ENCODE measurements at regions not wholly inside any gene's neighbourhood (a gene's known extent, or its start where the extent isn't known, plus 50 kb on each side); places are given as distances from the start of the nearest gene placed in this dataset.

DNA sequence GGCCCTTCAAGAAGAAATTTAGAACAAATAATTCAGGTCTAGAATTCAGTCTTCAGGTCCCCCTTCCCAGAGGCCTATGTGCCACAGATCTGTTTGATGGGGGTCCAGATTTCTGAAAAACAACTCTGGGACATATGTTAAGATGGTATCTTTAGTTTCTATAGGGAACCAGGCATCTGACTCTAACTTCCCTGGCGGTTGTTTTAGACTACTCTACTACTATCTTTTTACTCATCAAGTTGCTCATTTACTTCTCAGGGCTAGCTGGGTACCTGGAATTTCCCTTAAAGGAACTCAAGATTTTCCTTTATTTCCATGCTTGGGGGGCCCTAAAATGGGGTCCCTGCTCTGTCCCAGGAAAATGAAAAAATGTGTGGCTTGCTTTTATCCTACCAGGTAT is 114.7 kb upstream of the RAB6C start:
- Mint-ChIP-seq H3K27ac (no peak overlapping the region), H3K4me1 (ENCODE audit: low read depth) (no peaks in the 10 kb centered on the region), H3K36me3 (no peaks in the 10 kb centered on the region), H3K27me3 (no peaks in the 10 kb centered on the region), H3K4me3 (no peak overlapping the region), H3K9me3 (no peaks in the 10 kb centered on the region)
- ChIA-PET CTCF (no interaction called here), POLR2A (no interaction called here)
- no peak for DNase-seq
- intact Hi-C loops (cut with micrococcal nuclease), result no loop called here

DNA sequence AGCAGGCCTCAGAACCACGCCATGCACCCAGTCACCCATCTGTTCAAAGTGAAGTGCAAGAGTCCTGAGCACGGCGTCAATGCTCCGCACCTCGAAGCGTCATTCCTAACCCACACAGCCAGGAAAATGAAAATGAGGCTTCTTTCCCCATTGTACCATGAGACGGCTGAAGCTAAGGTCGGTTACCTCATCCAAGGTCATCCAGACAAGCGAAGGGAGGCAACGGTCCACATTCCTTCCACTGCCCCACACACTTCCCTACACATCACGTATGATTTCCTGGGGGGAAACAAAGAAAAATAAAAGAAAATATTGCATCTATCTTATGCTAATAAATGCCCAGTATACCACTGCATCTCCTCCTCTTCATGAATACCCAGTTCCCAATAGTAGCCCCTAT is 113.5 kb upstream of the RAB6C start:
- no peak overlapping the region for H3K27ac Mint-ChIP-seq
- DNase-seq, result no peak
- no peaks in the 10 kb centered on the region for H3K9me3 Mint-ChIP-seq
- H3K36me3 Mint-ChIP-seq, result no peaks in the 10 kb centered on the region
- POLR2A ChIA-PET, result no interaction called here
- H3K4me3 Mint-ChIP-seq, result no peak overlapping the region
- intact Hi-C loops (cut with micrococcal nuclease), result no loop called here
- no peaks in the 10 kb centered on the region for H3K27me3 Mint-ChIP-seq
- no peaks in the 10 kb centered on the region for H3K4me1 Mint-ChIP-seq (ENCODE audit: low read depth)
- CTCF ChIA-PET, result no interaction called here

DNA sequence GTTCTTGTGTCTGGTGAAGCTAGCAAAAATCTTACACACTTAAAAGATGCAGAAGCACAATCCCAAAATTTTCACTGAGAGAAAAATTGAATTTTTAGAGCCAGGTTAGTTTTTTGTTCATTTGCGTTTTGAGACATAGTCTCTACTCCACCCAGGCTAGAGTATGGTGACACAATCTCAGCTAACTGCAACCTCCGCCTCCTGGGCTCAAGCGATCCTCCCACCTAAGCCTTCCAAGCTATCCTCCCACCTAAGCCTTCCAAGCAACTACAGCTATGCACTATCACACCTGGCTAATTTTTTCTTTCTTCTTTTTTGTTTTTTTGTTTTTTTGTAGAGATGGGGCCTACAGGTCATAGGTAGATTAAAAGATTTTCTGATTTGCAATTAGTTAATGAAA is 113.1 kb upstream of the RAB6C start:
- H3K27ac Mint-ChIP-seq, result no peak overlapping the region
- POLR2A ChIA-PET, result no interaction called here
- CTCF ChIA-PET, result no interaction called here

DNA sequence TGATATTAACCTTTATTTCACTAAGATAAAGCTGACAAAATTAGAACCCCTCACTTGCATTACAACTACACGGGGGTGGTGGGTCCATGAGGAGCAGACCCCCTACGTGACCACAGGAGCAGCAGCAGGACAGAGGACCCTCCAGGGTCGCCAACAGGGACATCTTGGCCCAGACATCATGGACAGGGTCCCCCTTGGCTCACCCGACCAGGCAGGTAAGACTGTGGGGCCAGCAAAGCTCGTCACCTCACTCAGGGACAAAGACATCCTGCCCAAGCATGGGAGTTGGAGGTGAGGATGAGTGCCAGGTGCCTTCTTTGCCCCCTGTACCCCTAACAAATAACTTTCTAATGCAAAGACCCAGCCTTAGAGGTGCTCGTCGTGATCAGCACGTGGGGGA is 111.3 kb upstream of the RAB6C start:
- ChIA-PET CTCF (no interaction called here), POLR2A (no interaction called here)
- DNase-seq, result no peak
- intact Hi-C loops (cut with micrococcal nuclease), result no loop called here
- H3K27ac Mint-ChIP-seq, result no peak overlapping the region
- H3K4me1 Mint-ChIP-seq (ENCODE audit: low read depth), result no peaks in the 10 kb centered on the region
- H3K9me3 Mint-ChIP-seq, result no peaks in the 10 kb centered on the region
- no peaks in the 10 kb centered on the region for H3K27me3 Mint-ChIP-seq
- H3K36me3 Mint-ChIP-seq, result no peaks in the 10 kb centered on the region
- H3K4me3 Mint-ChIP-seq, result no peak overlapping the region

More for the DNA sequence above, 113.1 kb upstream of the RAB6C start:
- Mint-ChIP-seq H3K4me1 (ENCODE audit: low read depth) (no peaks in the 10 kb centered on the region), H3K27me3 (no peaks in the 10 kb centered on the region), H3K4me3 (no peak overlapping the region), H3K36me3 (no peaks in the 10 kb centered on the region), H3K9me3 (no peaks in the 10 kb centered on the region)
- DNase-seq, result no peak
- intact Hi-C loops (cut with micrococcal nuclease), result no loop called here

DNA sequence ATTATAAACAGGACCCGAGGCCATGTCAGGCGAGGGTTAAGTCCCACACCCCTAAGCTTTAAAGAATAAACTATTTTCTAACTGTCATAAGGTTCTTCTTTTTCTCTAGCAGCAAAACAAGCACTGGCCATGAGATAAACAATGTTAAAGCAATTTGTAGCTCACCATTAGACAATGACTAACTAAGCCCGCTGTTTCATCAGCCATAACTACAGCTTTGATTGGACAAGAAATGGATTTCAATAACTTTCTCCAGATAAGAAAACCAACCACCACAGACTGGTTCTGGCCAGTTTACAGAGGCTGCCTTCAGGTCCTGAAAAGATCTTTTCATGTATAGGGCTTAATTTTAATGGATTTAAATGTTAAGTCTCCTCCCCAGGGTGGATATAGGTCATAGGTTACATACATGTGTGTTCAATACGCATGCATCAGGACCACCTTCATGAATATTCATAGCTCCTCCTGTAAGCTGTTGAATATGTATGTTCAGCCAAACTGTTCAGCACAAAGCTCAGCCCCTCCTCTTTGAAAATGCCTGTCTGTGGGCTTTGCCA is 108.7 kb upstream of the RAB6C start:
- intact Hi-C loops (cut with micrococcal nuclease), result no loop called here
- H3K27ac Mint-ChIP-seq, result no peak overlapping the region
- no peaks in the 10 kb centered on the region for H3K4me1 Mint-ChIP-seq (ENCODE audit: low read depth)
- ChIA-PET POLR2A (no interaction called here), CTCF (no interaction called here)
- no peaks in the 10 kb centered on the region for H3K27me3 Mint-ChIP-seq
- H3K9me3 Mint-ChIP-seq, result no peaks in the 10 kb centered on the region
- no peak for DNase-seq
- no peaks in the 10 kb centered on the region for H3K36me3 Mint-ChIP-seq
- no peak overlapping the region for H3K4me3 Mint-ChIP-seq

DNA sequence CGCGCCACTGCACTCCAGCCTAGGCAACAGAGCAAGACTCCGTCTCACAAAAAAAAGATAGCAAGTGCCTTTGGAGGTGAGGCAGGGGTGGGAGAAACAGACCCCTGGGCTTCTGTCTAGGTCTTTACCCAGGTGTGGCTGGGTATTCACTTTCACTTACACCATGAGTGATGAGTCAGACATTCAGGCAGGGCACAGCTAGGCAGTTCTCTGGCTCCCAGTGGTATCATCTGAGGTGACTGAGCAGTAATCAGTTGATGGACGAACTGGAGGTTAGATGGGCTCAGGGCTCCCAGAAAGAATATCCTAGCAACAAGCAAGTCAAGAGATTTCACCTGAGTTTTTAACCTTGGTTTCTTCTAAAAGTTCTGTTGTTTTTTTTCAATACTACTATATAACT is 107.0 kb upstream of the RAB6C start:
- Mint-ChIP-seq H3K36me3 (no peaks in the 10 kb centered on the region), H3K27ac (no peak overlapping the region), H3K4me1 (ENCODE audit: low read depth) (peaks cover 7% of the 10 kb centered on the region), H3K9me3 (no peaks in the 10 kb centered on the region), H3K27me3 (no peaks in the 10 kb centered on the region), H3K4me3 (no peak overlapping the region)
- ChIA-PET POLR2A (no interaction called here), CTCF (no interaction called here)
- intact Hi-C loops (cut with micrococcal nuclease), result no loop called here
- DNase-seq, result no peak

DNA sequence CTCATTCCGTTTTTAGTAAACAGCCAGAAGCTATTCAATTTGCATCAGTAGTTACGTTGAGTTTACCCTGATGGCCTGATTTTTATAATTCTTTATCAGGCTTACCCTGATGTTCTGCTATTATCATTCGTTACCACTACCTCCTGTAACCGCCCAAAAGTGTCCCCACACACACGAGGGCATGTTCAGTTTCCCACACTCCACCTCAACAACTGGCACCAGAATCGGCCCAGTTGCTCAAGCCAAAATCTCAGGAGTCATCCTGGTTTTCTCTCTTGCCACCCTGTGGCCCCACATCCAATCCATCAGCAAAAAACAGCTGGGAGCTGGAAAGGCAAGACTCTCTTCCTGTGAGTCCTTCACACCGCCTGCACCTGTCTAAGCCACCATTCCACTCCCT is 102.9 kb upstream of the RAB6C start:
- POLR2A ChIA-PET, result no interaction called here
- H3K4me1 Mint-ChIP-seq (ENCODE audit: low read depth), result peaks cover 9% of the 10 kb centered on the region
- intact Hi-C loops (cut with micrococcal nuclease), result loop anchor here (2.0 to 5.0 kb wide), 2 partner anchors 28 to 466 kb away; partner anchors contain the start of gene IMP4
- H3K4me3 Mint-ChIP-seq, result peak overlapping the region; percentile 91
- peak overlapping the region; percentile 78 for H3K27ac Mint-ChIP-seq
- CTCF ChIA-PET, result no interaction called here
- H3K36me3 Mint-ChIP-seq, result no peaks in the 10 kb centered on the region
- no peak for DNase-seq
- H3K27me3 Mint-ChIP-seq, result no peaks in the 10 kb centered on the region
- no peaks in the 10 kb centered on the region for H3K9me3 Mint-ChIP-seq

DNA sequence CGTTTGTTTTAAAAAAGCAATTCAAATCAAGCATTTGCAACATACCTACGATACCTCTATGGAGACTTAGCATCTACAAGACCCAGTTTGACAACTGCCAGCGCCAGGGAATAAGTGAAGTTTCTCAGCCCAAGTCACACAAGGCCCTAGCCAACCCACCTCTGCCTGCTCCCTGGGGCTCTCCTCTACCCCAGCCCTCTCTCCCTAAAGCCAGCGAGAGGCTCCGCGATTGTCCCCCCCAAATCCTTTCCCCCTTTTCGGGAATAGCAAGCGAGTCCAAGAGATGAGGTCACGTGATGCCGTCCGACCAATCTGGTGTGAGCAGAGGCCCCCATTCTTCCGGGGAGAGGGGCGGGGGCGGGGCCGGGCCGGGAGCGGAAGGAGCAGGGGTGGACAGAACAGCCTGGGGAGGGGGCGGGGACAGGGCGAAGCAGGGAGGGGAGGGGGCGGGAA is 102.2 kb upstream of the RAB6C start:
- Mint-ChIP-seq H3K4me1 (ENCODE audit: low read depth) (peaks cover 9% of the 10 kb centered on the region), H3K36me3 (no peaks in the 10 kb centered on the region), H3K27ac (peak overlapping the region; percentile 78), H3K4me3 (peak overlapping the region; percentile 91), H3K27me3 (no peaks in the 10 kb centered on the region), H3K9me3 (no peaks in the 10 kb centered on the region)
- CTCF ChIA-PET, result no interaction called here
- intact Hi-C loops (cut with micrococcal nuclease), result loop anchor here (2.0 to 5.0 kb wide), 2 partner anchors 29 to 465 kb away; partner anchors contain the start of gene IMP4
- POLR2A ChIA-PET, result no interaction called here
- DNase-seq, result peak; percentile 90

DNA sequence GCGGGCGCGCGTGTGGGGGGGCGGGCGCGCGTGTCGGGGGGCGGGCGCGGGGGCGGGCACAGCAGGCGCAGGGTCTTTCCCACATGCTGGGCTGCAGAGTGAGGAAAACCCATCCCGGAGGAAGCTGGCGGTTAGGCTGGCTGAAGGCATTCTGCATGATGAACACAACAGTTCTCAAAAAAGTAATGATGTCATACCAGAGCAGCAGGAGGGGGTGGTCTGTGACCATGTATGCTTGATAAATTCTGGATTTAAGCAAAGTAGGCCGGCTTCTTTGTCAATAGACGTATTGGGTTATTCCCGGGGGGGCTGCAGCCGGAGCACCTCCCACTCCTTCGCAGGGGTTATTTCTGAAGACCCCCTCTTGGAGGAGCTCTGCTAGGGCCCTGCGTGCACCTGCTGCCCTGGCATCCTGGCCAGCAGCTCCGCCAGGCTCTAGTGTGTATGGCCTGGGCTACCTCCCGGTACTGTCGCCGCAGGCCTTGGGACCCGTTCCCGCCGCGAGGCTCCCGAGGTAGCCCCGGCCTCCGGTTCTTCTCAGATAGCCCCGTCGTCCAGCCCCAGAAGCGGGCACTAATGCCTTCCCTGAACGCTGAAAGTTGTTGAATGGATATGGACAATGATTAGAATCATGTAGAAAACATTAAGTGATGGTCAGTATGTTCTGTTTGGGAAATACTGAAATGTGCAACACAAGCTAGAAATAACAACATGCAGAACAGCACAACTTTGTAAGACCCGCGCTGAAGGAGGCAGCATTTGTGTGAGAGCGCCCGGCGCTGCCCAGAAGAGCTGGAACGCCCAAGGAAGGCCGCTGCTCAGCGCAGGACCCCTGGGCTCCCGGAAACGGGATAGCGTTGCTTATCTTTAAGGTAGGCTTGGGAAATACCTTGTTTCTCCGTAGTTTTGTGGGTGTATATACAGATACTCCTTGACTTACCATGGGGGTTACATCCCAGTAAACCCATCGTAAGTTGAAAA is 101.4 kb upstream of the RAB6C start:
- ChIA-PET CTCF (interaction anchor here (0.5 kb wide), 1 partner anchor 459 kb away, joined by 3 read pairs; no protein-coding TSS in a partner anchor), POLR2A (no interaction called here)
- no peak for DNase-seq
- peak overlapping the region; percentile 58 for H3K4me3 Mint-ChIP-seq
- no peaks in the 10 kb centered on the region for H3K36me3 Mint-ChIP-seq
- intact Hi-C loops (cut with micrococcal nuclease), result loop anchor here (2.0 to 5.0 kb wide), 2 partner anchors 29 to 464 kb away; partner anchors contain the start of gene IMP4
- peaks cover 9% of the 10 kb centered on the region for H3K4me1 Mint-ChIP-seq (ENCODE audit: low read depth)
- H3K27me3 Mint-ChIP-seq, result no peaks in the 10 kb centered on the region
- H3K9me3 Mint-ChIP-seq, result no peaks in the 10 kb centered on the region
- no peak overlapping the region for H3K27ac Mint-ChIP-seq

DNA sequence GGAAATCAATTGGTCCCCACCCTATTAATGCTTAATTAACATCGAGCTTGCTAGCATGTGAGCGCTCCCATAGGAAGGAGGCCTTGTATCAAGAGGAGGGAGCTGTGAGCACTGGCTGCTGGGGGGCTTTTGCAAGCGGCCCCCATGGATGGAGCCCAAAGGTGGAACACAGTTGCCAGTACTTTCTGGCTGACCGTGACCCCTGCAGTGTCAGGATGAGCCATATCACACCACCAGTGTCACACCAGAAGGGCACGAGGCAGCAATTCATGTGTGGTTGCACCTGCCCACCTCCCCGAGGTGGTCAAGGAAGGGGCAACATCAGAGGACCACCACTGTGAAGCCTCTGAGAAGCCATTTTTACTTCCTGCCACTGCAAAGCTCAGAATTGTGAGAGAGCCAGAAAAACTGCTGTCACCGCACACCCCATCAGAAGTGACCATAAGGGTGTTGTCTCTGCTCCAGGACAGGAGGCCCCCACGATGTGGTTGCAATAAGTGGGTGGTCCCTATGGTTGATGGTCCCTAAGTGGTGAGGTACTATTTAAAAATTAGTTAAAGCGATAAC is 99.8 kb upstream of the RAB6C start:
- intact Hi-C loops (cut with micrococcal nuclease), result loop anchor here (5.0 kb wide), 1 partner anchor 463 kb away; the partner anchor contains the start of gene IMP4
- DNase-seq, result no peak
- POLR2A ChIA-PET, result no interaction called here
- CTCF ChIA-PET, result no interaction called here
- H3K4me1 Mint-ChIP-seq (ENCODE audit: low read depth), result peaks cover 9% of the 10 kb centered on the region
- no peak overlapping the region for H3K4me3 Mint-ChIP-seq
- H3K27ac Mint-ChIP-seq, result no peak overlapping the region
- H3K36me3 Mint-ChIP-seq, result no peaks in the 10 kb centered on the region
- H3K27me3 Mint-ChIP-seq, result no peaks in the 10 kb centered on the region
- no peaks in the 10 kb centered on the region for H3K9me3 Mint-ChIP-seq

DNA sequence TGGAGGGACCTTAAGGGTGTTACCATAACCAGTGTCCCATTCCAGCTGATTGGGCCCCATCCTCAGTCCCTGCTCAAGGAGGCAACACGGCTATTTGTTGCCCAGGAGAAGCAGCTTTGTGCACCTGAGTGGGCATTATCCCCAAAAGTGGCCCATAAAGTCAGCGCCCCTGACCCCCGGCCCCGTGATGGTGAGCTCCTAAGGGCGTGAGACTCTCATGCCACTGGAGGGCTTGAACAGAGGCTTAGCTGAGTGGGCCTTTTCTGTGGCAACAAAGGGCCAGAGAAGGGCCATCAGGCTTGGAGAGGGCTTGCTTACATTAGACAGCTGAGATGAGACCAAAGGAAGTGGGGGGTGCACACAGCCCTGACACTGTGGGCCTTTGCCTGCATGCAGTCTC is 99.2 kb upstream of the RAB6C start:
- no peaks in the 10 kb centered on the region for H3K9me3 Mint-ChIP-seq
- no peak overlapping the region for H3K4me3 Mint-ChIP-seq
- ChIA-PET CTCF (no interaction called here), POLR2A (no interaction called here)
- intact Hi-C loops (cut with micrococcal nuclease), result no loop called here
- H3K27ac Mint-ChIP-seq, result no peak overlapping the region
- H3K4me1 Mint-ChIP-seq (ENCODE audit: low read depth), result peaks cover 9% of the 10 kb centered on the region
- no peaks in the 10 kb centered on the region for H3K27me3 Mint-ChIP-seq
- no peak for DNase-seq
- H3K36me3 Mint-ChIP-seq, result no peaks in the 10 kb centered on the region

DNA sequence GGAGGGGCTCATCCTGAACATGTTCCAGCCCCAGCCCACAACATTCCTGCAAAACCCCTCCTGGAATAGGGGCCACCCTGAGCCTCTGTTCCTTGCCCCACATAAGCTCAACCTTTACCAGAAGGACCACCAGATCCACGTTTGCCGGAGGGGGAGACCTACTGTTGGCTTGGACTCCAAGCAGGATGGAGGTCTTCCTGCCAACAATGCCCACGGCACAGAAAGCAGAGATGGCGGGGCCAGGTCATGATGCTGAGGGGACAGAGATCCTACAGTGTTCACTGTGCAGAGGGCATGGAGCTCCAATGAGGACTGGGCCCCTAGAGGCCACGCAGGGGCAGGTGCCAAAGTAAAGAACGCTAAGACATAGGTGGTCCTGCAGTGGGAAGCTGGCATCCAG is 98.5 kb upstream of the RAB6C start:
- H3K9me3 Mint-ChIP-seq, result no peaks in the 10 kb centered on the region
- no peak for DNase-seq
- no peak overlapping the region for H3K4me3 Mint-ChIP-seq
- no peaks in the 10 kb centered on the region for H3K36me3 Mint-ChIP-seq
- H3K27ac Mint-ChIP-seq, result no peak overlapping the region
- POLR2A ChIA-PET, result no interaction called here
- intact Hi-C loops (cut with micrococcal nuclease), result no loop called here
- peaks cover 9% of the 10 kb centered on the region for H3K4me1 Mint-ChIP-seq (ENCODE audit: low read depth)
- CTCF ChIA-PET, result no interaction called here
- no peaks in the 10 kb centered on the region for H3K27me3 Mint-ChIP-seq

All from activated CD4-positive, alpha-beta memory T cell treated with anti-CD3 and anti-CD28 coated beads for 36 hours (primary cell).